Stimulated activated memory B cell treated with anti-CD40 and anti-IgM and Interleukin-4, amounts not matched to agents 10 μg/mL and 1 μg/mL and 100 μg/mL, for 72 hours (primary cell): ENCODE measurements at regions not wholly inside any gene's neighbourhood (a gene's known extent, or its start where the extent isn't known, plus 50 kb on each side); places are given as distances from the start of the nearest gene placed in this dataset.

Experiments
- ATAC-seq: fragments of 150-1000 bp; cut with Tn5 transposase; 2 replicates; pipeline ENCODE4 v1.10.0; 2021
- H3K27ac Mint-ChIP-seq: one replicate; pipeline ENCODE4 v1.8.0; 2022; ENCODE audit warnings: mild to moderate bottlenecking, mixed read lengths
- H3K27me3 Mint-ChIP-seq: one replicate; pipeline ENCODE4 v1.8.0; 2022; ENCODE audit warnings: mixed read lengths
- H3K36me3 Mint-ChIP-seq: one replicate; pipeline ENCODE4 v1.8.0; 2022; ENCODE audit warnings: mixed read lengths
- H3K4me1 Mint-ChIP-seq: one replicate; pipeline ENCODE4 v1.8.0; 2022; ENCODE audit warnings: mixed read lengths
- H3K4me3 Mint-ChIP-seq: one replicate; pipeline ENCODE4 v1.8.0; 2022; ENCODE audit warnings: mild to moderate bottlenecking, moderate library complexity, mixed read lengths
- H3K9me3 Mint-ChIP-seq: one replicate; pipeline ENCODE4 v1.8.0; 2022; ENCODE audit warnings: mixed read lengths

DNA sequence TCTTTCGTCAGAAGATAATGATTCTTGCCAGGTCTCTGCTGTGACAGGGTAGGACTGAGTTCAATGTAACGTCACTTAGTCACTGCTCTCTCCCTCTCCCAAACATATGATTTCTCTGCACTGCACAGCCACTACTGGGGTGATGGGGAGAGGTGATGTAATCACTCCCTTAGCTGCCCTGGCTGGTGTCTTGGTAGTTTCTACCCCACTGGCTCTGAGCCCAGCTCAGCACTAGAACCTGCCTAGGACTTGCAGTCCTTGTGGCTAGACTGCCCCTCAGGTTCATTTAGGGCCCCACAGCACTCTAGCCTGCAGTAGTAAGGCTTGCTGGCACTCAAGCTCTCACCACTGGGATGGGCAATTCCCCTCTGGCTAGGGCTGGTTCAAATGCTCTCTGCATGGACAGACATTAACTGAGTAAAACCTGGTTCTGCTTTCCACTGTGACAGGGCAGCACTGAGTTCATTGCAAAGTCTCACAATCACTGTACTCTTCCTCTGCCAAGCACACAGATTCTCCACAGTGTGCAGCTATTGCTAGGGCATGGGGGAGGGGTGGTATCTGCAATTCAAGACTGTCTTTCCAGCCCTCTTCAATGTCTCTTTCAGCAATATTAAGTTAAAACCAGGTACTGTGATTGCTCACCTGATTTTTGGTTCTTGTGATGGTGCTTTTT is 571.4 kb upstream of the FAT3 start:
- Mint-ChIP-seq H3K27ac (no peak overlapping the region), H3K9me3 (peaks cover 3% of the 10 kb centered on the region), H3K36me3 (no peaks in the 10 kb centered on the region), H3K27me3 (no peaks in the 10 kb centered on the region), H3K4me3 (no peak overlapping the region), H3K4me1 (no peaks in the 10 kb centered on the region)
- ATAC-seq, result no peak

DNA sequence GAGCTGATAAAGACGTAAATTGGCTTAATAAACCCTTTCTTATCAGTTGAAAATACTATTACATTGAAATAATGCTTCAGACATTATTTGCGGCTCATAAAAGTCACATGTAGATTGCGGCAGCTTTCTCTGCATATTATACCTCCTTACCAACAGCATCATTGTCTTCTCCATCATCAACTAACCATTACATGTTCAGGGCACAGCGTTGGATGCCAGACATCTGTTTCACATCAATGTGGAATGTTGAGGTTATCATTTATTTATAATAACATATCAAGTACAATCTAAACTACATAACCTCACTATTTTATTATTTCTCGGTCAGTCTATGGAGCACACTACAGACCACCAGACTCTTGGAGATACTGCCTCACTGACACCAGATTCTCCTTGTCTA is 573.8 kb upstream of the FAT3 start:
- H3K9me3 Mint-ChIP-seq, result peaks cover 5% of the 10 kb centered on the region
- no peaks in the 10 kb centered on the region for H3K36me3 Mint-ChIP-seq
- H3K27me3 Mint-ChIP-seq, result no peaks in the 10 kb centered on the region
- H3K4me3 Mint-ChIP-seq, result no peak overlapping the region
- no peaks in the 10 kb centered on the region for H3K4me1 Mint-ChIP-seq
- ATAC-seq, result no peak
- no peak overlapping the region for H3K27ac Mint-ChIP-seq

DNA sequence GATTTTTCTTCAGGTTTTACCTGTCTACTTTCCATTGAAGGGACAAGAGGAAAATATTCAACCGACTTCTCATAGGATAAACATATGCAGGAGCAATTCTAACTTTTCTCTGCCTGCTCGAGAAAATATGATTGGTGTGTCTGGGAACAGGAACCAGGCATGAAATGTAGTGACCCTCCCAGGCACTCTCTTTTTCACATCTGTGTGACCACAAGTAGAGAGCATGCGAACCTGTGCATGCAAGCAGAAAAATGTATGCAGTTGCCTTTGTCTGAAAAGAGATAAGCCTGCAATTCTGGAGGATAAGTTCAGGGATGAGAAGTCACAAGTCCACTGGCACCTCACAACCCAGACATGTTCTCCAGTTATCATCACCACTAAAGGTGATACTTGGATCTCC is 583.5 kb upstream of the FAT3 start:
- no peak overlapping the region for H3K4me3 Mint-ChIP-seq
- no peaks in the 10 kb centered on the region for H3K4me1 Mint-ChIP-seq
- H3K27ac Mint-ChIP-seq, result no peak overlapping the region
- no peaks in the 10 kb centered on the region for H3K36me3 Mint-ChIP-seq
- H3K9me3 Mint-ChIP-seq, result peaks cover 10% of the 10 kb centered on the region
- no peaks in the 10 kb centered on the region for H3K27me3 Mint-ChIP-seq
- ATAC-seq, result no peak

DNA sequence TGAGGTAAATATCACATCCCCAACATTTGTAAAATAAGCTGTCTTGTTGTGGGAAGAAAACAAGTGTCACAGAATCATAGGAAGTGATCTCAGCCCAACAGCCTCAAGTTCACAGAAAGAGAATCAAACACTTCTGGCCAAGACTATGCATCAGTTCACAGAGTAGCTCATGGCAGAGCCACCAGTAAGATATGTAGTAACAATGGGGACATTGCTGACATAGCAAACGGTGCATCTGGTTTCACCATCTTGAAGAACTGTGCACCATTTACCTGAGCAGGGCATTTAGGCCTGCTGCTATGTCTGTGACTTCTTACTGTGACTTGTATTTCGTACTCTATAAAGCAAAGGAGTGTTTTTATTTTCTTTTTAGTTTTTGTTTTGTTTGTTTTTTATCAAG is 585.3 kb upstream of the FAT3 start:
- Mint-ChIP-seq H3K27me3 (no peaks in the 10 kb centered on the region), H3K9me3 (peaks cover 5% of the 10 kb centered on the region), H3K36me3 (no peaks in the 10 kb centered on the region), H3K4me1 (no peaks in the 10 kb centered on the region), H3K27ac (no peak overlapping the region), H3K4me3 (no peak overlapping the region)
- ATAC-seq, result no peak

DNA sequence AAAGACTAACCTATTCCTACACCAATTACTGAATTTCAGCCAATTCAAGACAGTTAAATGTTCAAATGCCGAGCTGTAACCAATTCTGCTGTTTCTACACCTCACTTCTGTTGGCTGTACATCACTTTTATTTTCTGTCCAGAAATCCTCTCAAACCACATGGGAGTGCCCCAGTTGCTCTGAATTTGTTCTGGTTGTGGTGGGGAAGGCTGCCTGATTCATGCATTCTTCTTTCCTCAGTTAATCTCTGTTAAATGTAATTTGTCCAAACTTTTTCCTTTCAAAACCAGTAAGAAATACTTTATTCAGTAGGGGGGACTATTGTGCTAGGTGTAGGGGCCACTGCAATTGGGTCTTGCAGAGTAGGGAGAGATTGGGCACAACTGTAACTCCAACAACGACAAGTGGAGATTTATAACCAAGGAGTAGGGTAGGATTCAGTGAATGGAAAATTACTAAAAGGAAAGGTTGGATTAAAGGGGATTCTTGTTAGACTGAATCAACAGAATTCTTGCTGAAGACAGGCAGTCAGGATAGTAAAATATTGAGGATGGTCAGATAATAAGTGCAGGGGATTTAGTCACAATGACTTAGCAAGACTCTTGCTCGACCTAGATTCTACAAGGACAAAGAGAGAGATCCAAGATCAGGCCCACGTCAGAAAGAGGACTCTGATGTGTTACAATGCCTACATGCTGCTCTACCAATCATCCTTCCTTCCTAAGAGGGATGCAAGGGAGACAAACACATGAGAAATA is 593.5 kb upstream of the FAT3 start:
- H3K27ac Mint-ChIP-seq, result no peak overlapping the region

DNA sequence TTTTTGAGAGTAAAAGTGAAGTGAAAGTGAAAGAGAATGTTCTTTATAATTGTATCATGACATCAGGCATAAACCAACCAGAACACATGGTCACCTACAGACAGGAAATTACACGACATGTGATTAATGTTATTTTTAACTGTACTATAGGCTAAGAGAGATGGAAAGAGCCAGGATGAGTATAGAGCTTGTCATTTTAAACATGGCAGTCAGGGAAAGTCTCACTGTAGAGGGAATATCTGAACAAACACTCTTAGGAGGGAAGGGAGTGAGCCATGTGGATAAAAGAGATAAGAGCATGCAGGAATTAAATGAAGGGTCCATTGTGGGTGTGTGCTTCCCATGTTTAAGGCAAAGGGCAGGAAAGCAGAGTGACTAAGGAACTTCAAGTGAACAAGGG is 599.1 kb upstream of the FAT3 start:
- H3K27me3 Mint-ChIP-seq, result no peaks in the 10 kb centered on the region
- H3K4me1 Mint-ChIP-seq, result no peaks in the 10 kb centered on the region
- no peak overlapping the region for H3K27ac Mint-ChIP-seq
- no peak for ATAC-seq
- H3K4me3 Mint-ChIP-seq, result no peak overlapping the region
- no peaks in the 10 kb centered on the region for H3K36me3 Mint-ChIP-seq
- H3K9me3 Mint-ChIP-seq, result peaks cover 9% of the 10 kb centered on the region

More for the DNA sequence above, 593.5 kb upstream of the FAT3 start:
- H3K4me1 Mint-ChIP-seq, result no peaks in the 10 kb centered on the region
- H3K27me3 Mint-ChIP-seq, result no peaks in the 10 kb centered on the region
- H3K36me3 Mint-ChIP-seq, result no peaks in the 10 kb centered on the region
- ATAC-seq, result no peak
- no peak overlapping the region for H3K4me3 Mint-ChIP-seq
- H3K9me3 Mint-ChIP-seq, result peaks cover 3% of the 10 kb centered on the region

DNA sequence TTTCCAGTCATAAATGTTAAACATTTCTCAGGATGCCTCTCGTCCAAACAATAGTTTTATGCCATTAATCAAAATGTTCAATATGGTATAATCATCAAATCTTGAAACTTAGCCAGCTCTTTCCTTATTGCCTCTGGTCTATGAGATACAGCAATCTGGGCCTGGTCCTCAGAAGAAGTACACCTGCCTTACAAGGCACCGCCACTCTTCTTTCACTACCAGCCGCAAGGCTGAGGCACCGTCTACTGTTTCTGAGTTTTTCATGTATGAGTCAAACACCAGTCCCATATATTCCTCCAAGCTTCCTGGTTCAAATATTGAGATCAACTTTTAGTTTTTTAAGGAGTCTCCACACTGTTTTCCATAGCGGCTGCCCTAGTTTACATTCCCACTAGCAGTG is 600.6 kb upstream of the FAT3 start:
- no peak for ATAC-seq
- Mint-ChIP-seq H3K4me1 (no peaks in the 10 kb centered on the region), H3K36me3 (no peaks in the 10 kb centered on the region), H3K9me3 (peaks cover 9% of the 10 kb centered on the region), H3K27ac (no peak overlapping the region), H3K27me3 (no peaks in the 10 kb centered on the region), H3K4me3 (no peak overlapping the region)

DNA sequence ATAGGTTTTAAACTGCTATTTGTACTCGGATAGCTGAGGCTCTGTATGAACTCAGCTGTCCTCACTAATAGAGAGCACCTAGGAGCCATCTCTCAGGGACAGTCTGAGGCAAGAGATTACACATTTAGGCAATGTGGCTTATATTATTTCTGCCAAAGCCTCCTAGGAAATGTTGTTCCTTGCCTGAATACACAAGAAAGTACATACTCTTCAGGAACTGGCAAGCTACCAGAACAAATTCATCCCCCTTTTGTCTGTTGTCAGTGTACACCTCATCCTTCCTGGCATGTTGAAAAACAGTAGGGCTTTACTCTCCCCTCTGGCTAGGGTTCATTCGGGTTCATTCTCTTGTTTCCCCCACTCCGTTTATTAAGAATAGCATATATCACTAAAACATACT is 615.9 kb upstream of the FAT3 start:
- H3K36me3 Mint-ChIP-seq, result no peaks in the 10 kb centered on the region
- no peaks in the 10 kb centered on the region for H3K27me3 Mint-ChIP-seq
- no peak overlapping the region for H3K4me3 Mint-ChIP-seq
- no peaks in the 10 kb centered on the region for H3K4me1 Mint-ChIP-seq
- no peak for ATAC-seq
- H3K27ac Mint-ChIP-seq, result no peak overlapping the region
- H3K9me3 Mint-ChIP-seq, result peaks cover 8% of the 10 kb centered on the region

DNA sequence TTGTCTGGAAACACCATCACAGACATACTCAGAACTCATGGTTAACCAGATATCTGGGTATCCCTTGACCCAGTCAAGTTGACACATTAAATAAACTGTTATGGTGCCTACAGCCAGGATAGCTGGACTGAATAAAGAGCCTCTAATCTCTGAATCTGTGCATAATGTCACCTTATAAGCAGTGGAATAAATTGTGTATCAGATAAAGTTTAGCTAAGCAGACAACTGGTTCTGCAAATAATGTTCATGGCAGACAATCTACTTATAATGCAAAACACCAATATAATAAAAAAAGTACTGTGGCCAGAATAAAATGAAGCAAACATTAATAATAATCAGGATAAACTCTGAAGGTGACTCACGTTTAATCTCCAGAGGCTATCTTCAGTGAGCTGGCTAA is 628.5 kb upstream of the FAT3 start:
- no peak overlapping the region for H3K4me3 Mint-ChIP-seq
- H3K27me3 Mint-ChIP-seq, result no peaks in the 10 kb centered on the region
- H3K36me3 Mint-ChIP-seq, result no peaks in the 10 kb centered on the region
- H3K27ac Mint-ChIP-seq, result no peak overlapping the region
- no peaks in the 10 kb centered on the region for H3K4me1 Mint-ChIP-seq
- no peak for ATAC-seq
- H3K9me3 Mint-ChIP-seq, result peaks cover 13% of the 10 kb centered on the region

DNA sequence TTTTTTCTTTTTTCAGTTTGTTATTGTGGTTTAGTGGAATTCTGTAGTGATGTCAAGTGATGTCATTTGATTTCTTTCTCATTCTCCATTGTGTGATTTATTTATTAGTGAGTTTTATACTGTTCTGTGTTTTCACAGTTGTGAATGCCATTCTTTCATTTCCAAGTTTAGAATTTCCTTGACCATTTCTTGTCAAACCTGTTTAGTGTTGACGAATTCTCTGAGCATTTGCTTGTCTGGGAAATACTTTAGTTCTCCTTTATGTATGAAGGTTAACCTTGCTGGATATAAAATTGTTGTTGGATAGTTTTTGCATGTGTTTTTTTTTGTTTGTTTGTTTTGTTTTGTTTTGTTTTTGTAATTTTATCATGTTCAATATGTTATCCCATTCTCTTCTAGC is 633.6 kb upstream of the FAT3 start:
- Mint-ChIP-seq H3K27me3 (no peaks in the 10 kb centered on the region), H3K9me3 (peaks cover 29% of the 10 kb centered on the region), H3K27ac (no peak overlapping the region), H3K4me1 (no peaks in the 10 kb centered on the region), H3K36me3 (no peaks in the 10 kb centered on the region), H3K4me3 (no peak overlapping the region)
- ATAC-seq, result no peak

DNA sequence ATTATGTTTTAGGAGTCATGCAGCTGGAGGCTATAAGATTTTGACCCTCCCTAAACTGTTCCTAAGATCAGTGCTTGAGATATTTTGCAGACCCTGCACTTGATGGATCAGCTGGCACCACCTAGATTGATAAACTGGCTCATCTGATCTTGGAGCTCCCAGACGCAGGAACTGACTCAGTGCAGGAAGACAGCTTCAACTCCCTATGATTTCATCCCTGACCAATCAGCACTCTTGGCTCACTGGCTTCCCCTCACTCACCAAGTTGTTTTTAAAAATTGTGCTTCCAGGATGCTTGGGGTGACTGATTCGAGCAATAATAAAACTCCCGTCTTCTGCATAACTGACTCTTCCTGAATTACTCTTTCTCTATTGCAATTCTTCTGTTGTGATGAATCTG is 637.5 kb upstream of the FAT3 start:
- no peak for ATAC-seq
- Mint-ChIP-seq H3K9me3 (peaks cover 24% of the 10 kb centered on the region), H3K4me1 (no peaks in the 10 kb centered on the region), H3K4me3 (no peak overlapping the region), H3K27me3 (no peaks in the 10 kb centered on the region), H3K36me3 (no peaks in the 10 kb centered on the region), H3K27ac (no peak overlapping the region)

DNA sequence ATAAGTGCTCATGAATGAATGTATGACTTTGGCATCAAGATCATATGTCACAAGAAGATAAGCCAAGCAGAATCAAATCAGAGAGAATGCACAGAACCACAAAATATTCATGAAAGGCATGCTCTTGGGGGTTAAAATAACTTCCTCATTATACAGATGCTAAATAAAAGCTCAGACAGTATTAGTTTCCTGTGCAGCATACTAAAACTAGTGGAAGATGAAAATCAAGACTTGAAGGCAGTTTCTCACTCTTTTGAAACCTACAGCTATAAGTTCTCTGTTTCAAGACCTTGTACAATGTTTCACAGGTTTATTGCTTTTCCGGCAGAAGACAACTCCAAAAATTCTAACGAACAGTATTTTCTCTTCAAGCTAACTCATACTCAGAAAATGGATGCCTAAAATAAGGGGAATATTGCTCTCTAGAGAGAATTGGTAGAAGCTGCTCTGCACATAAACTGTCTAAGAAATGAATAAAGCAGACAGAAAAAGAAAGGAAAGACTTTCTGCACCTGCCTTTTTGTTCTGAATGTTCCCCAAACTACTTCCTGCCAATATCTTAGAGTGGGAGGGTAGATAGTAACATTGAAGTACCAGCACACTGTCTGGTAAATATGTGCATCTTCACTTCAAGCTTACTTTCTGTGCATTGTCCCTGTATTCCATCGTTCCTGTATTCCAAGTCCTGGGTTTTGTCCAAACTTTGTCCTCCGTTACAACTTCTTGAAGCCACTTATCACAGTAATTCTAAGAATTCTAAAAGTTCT is 639.4 kb upstream of the FAT3 start:
- H3K4me1 Mint-ChIP-seq, result no peaks in the 10 kb centered on the region
- H3K9me3 Mint-ChIP-seq, result peaks cover 20% of the 10 kb centered on the region
- H3K36me3 Mint-ChIP-seq, result no peaks in the 10 kb centered on the region
- H3K4me3 Mint-ChIP-seq, result no peak overlapping the region
- H3K27me3 Mint-ChIP-seq, result no peaks in the 10 kb centered on the region
- H3K27ac Mint-ChIP-seq, result no peak overlapping the region
- no peak for ATAC-seq

DNA sequence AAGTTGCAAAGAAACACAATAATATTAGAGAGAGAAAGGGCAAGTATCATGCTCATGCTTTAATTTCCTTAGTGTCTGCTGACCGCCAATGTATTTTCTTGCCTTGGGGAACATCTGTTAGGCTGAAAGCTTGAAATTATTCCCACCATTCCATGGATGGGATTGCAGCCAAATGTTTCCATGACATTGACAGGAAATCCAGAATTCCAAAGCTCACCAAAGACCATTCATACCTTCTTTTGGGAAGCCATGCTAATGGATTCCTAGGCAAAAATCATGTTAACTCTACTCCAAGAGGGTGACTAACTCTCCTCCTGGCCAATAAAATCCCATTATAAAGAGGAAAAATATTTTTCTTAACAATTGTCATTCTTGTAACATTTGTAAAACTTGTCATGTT is 661.4 kb upstream of the FAT3 start:
- Mint-ChIP-seq H3K9me3 (peaks cover 9% of the 10 kb centered on the region), H3K4me1 (no peaks in the 10 kb centered on the region), H3K27me3 (no peaks in the 10 kb centered on the region), H3K27ac (no peak overlapping the region), H3K36me3 (no peaks in the 10 kb centered on the region), H3K4me3 (no peak overlapping the region)
- no peak for ATAC-seq

DNA sequence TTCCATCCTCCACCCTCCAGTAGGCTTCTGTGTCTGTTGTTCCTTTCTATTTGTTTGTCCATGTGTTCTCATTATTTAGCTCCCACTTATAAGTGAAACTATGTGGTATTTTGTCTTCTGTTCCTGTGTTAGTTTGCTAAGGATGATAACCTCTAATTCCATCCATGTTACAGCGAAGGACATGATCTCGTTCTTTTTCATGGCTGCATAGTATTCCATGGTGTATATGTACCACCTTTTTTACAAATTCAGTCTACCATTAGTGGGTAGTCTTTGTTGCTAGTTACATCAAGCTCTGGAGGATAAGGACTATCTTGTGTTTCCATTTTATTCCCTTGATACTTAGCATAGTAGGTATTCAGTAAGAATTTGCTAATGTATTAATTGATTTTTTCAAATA is 664.2 kb upstream of the FAT3 start:
- no peaks in the 10 kb centered on the region for H3K36me3 Mint-ChIP-seq
- peaks cover 12% of the 10 kb centered on the region for H3K9me3 Mint-ChIP-seq
- H3K4me1 Mint-ChIP-seq, result no peaks in the 10 kb centered on the region
- H3K4me3 Mint-ChIP-seq, result no peak overlapping the region
- no peaks in the 10 kb centered on the region for H3K27me3 Mint-ChIP-seq
- ATAC-seq, result no peak
- no peak overlapping the region for H3K27ac Mint-ChIP-seq

DNA sequence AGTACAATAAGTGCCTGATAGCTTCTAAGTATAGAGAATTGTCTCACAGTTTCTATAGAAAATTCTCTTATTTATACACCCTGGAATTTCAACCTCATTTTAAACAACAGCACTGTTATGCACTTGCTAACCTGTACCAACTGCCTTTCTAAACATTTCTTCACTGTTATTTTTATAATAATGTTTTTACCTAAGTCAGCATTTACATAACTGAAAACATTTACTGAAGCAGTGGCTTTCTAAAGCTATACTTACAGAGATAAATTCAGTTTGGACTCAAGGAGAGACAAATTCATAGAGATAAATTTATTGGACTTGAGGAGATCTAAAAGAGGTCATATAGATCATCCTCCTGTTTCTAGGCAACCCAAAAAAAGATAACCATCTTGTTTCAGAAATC is 686.6 kb upstream of the FAT3 start:
- Mint-ChIP-seq H3K4me1 (no peaks in the 10 kb centered on the region), H3K36me3 (no peaks in the 10 kb centered on the region), H3K4me3 (no peak overlapping the region), H3K9me3 (peaks cover 11% of the 10 kb centered on the region), H3K27me3 (no peaks in the 10 kb centered on the region), H3K27ac (no peak overlapping the region)
- ATAC-seq, result no peak

DNA sequence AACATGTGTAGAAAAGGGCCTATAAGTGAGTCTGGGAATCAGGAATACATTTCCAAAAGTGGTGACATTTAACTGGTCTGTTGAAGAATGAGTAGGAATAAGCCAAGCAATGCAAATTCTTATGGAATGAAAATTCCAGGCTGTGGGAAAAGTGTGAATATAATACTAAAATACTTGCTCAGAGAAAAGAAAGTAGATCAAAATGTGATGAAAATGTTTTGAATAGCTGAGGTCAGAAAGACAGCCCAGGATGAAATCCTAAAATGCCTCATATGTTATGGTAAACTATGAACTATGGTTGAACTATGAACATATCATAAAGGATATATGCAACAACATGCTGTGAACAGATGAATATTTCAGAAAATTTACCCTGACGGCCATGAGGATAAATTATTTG is 688.3 kb upstream of the FAT3 start:
- H3K27ac Mint-ChIP-seq, result no peak overlapping the region
- H3K27me3 Mint-ChIP-seq, result no peaks in the 10 kb centered on the region
- H3K4me1 Mint-ChIP-seq, result no peaks in the 10 kb centered on the region
- no peak for ATAC-seq
- H3K4me3 Mint-ChIP-seq, result no peak overlapping the region
- H3K9me3 Mint-ChIP-seq, result peaks cover 6% of the 10 kb centered on the region
- H3K36me3 Mint-ChIP-seq, result no peaks in the 10 kb centered on the region
